OCI-LY7 (cell line): ENCODE measurements at regions not wholly inside any gene's neighbourhood (a gene's known extent, or its start where the extent isn't known, plus 50 kb on each side); places are given as distances from the start of the nearest gene placed in this dataset.

Experiments used
- CTCF ChIP-seq: fragments of 200-600 bp; sonication (generic); conservative IDR thresholded peaks from 2 replicates; pipeline ENCODE4 v1.5.1; 2014; ENCODE audit warnings: mild to moderate bottlenecking, antibody characterized with exemption, low read length, moderate library complexity, mixed read lengths
- EZH2phosphoT487 ChIP-seq: fragments of 200-600 bp; sonication (generic); IDR thresholded peaks from 2 replicates; pipeline ENCODE4 v1.6.1; 2018; ENCODE audit warnings: low read depth, borderline replicate concordance, mild to moderate bottlenecking, mixed run types, antibody characterized with exemption, low read length, moderate library complexity, mixed read lengths

GRCh38 chr6:79755967-79756366, 124.8 kb downstream of the SH3BGRL2 start:
- no peak for TF ChIP-seq EZH2phosphoT487
- no peak for TF ChIP-seq CTCF
